ENCODE measurements at regions not wholly inside any gene's neighbourhood (a gene's known extent, or its start where the extent isn't known, plus 50 kb on each side); places are given as distances from the start of the nearest gene placed in this dataset.

- TF ChIP-seq CTCF (IDR thresholded peaks at IDR 0.05; ENCODE audit: low read depth, low read length) = no peak
- no peak for TF ChIP-seq MAX (IDR thresholded peaks at IDR 0.05; ENCODE audit: low read depth, low read length)
- TF ChIP-seq POLR2A (IDR thresholded peaks at IDR 0.05; ENCODE audit: extremely low read depth, insufficient read length) = no peak
- no peak for TF ChIP-seq MYC (IDR thresholded peaks at IDR 0.05; ENCODE audit: low read depth, low read length)
Measured at GRCh38 chr3:193981504-193981903, 154.4 kb upstream of the HES1 start.
